K562 (cell line): ENCODE measurements at regions not wholly inside any gene's neighbourhood (a gene's known extent, or its start where the extent isn't known, plus 50 kb on each side); places are given as distances from the start of the nearest gene placed in this dataset.

ENCODE experiments used
- ATAC-seq: fragments of 200-7000 bp; cut with Tn5 transposase; 3 replicates; pipeline ENCODE4 v1.9.1; 2020; ENCODE audit warnings: moderate library complexity
- BruUV-seq: library from RNA; stranded (reverse); fragments of 400-500 nt; replicated peaks from 2 replicates; lab custom pipeline; 2021; lab: Mats Ljungman, UMichigan
- CTCF ChIA-PET: fragments of 300-600 bp; formaldehyde crosslinking; extraction: SDS; loops from one replicate; lab custom pipeline; 2021; ENCODE audit warnings: low intra/inter-chr PET ratio; lab: Yijun Ruan, JAX
- POLR2A ChIA-PET: fragments of 300-600, 350-650 bp; sonication (Branson Sonifier 250); formaldehyde crosslinking; extraction: SDS; loops from one replicate; lab custom pipeline; 2021; ENCODE audit warnings: antibody characterized with exemption, inconsistent platforms; lab: Yijun Ruan, JAX
- DNase-seq, 4 experiments: peaks; one replicate each; pipeline versions ENCODE4 v3.0.0 to v3.0.0-alpha.2; 2011 to 2018; ENCODE audit warnings: low spot score in 3 of 4, mixed read lengths in 3 of 4; ENCODE audit errors: extremely low read depth in 1 of 4
- FAIRE-seq: peaks from 2 replicates; lab custom pipeline; 2011; peaks lifted over from hg19 to GRCh38; lab: Jason Lieb, UNC
- H2AFZ ChIP-seq: 2 replicates; pipeline ENCODE4 v1.6.0; 2011; ENCODE audit warnings: low read depth, low read length, control low read depth, inconsistent platforms
- H3K27ac ChIP-seq: fragments of 200-600 bp; 3 replicates; pipeline ENCODE4 v1.8.0; 2011; ENCODE audit warnings: low read depth, mild to moderate bottlenecking, control low read depth, inconsistent platforms, low read length, moderate library complexity, mixed read lengths; ENCODE audit errors: extremely low read depth
- H3K27me3 ChIP-seq, 2 experiments: fragments of 300-600 bp in 1 of 2; 2 replicates in 1 of 2; 3 replicates in 1 of 2; pipeline versions ENCODE4 v1.6.0 to v1.8.0; 2011; ENCODE audit warnings: inconsistent platforms in 2 of 2, low read length in 2 of 2, mild to moderate bottlenecking in 1 of 2, mixed read lengths in 1 of 2, moderate library complexity in 1 of 2; ENCODE audit not compliant: control insufficient read depth in 2 of 2, insufficient read depth in 2 of 2
- H3K36me3 ChIP-seq: fragments of 300-600 bp; 3 replicates; pipeline ENCODE4 v1.8.0; 2011; ENCODE audit warnings: mild to moderate bottlenecking, low read length, inconsistent platforms; ENCODE audit not compliant: control insufficient read depth, insufficient read depth
- H3K4me1 ChIP-seq, 2 experiments: fragments of 200-600 bp in 1 of 2; replicated peaks in 1 of 2; 2 replicates in 1 of 2; 3 replicates in 1 of 2; pipeline versions ENCODE4 v1.5.1 to v1.8.0; 2011; ENCODE audit warnings: inconsistent platforms in 2 of 2, low read length in 2 of 2, mild to moderate bottlenecking in 1 of 2, mixed read lengths in 1 of 2, moderate library complexity in 1 of 2; ENCODE audit not compliant: control insufficient read depth in 2 of 2, insufficient read depth in 2 of 2
- H3K4me2 ChIP-seq: 2 replicates; pipeline ENCODE4 v1.6.1; 2011; ENCODE audit warnings: low read length, control low read depth, inconsistent platforms, mixed read lengths; ENCODE audit not compliant: insufficient read depth
- H3K4me3 ChIP-seq: fragments of 200-600 bp; sonication (generic), shearing (Covaris generic); 2 replicates; pipeline ENCODE4 v1.5.1; 2016; ENCODE audit warnings: control low read depth, inconsistent platforms
- H3K79me2 ChIP-seq: fragments of 200-600 bp; 3 replicates; pipeline ENCODE4 v1.8.0; 2011; ENCODE audit warnings: low read length, inconsistent platforms; ENCODE audit not compliant: control insufficient read depth, insufficient read depth
- H3K9ac ChIP-seq, 2 experiments: 2 replicates each; pipeline versions ENCODE4 v1.6.0 to v1.6.1; 2011; ENCODE audit warnings: low read depth in 2 of 2, low read length in 2 of 2, control low read depth in 1 of 2, inconsistent platforms in 1 of 2, mild to moderate bottlenecking in 1 of 2, mixed read lengths in 1 of 2; ENCODE audit not compliant: insufficient read depth in 1 of 2
- H3K9me1 ChIP-seq: one replicate; pipeline ENCODE4 v1.6.0; 2011; ENCODE audit warnings: inconsistent platforms, mild to moderate bottlenecking, low read length, moderate library complexity; ENCODE audit not compliant: control insufficient read depth, insufficient read depth
- H3K9me3 ChIP-seq: replicated peaks from 2 replicates; pipeline ENCODE4 v1.5.1; 2011; ENCODE audit warnings: low read depth, low read length, inconsistent platforms; ENCODE audit not compliant: control insufficient read depth, insufficient read depth
- H4K20me1 ChIP-seq: replicated peaks from 2 replicates; pipeline ENCODE4 v1.6.1; 2011; ENCODE audit warnings: low read length, inconsistent platforms, mixed read lengths; ENCODE audit not compliant: control insufficient read depth, insufficient read depth
- C11orf30 ChIP-seq: fragments of 450-650 bp; IDR thresholded peaks from 2 replicates; pipeline ENCODE4 v1.6.1; 2016; ENCODE audit warnings: low read depth, mild to moderate bottlenecking
- HDAC6 ChIP-seq: IDR thresholded peaks from 2 replicates; pipeline ENCODE4 v1.6.1; 2012; ENCODE audit warnings: low read depth, mild to moderate bottlenecking, control low read depth, inconsistent platforms, low read length, moderate library complexity
- HNRNPUL1 ChIP-seq: fragments of 200-400 bp; formaldehyde crosslinking; IDR thresholded peaks from 2 replicates; pipeline ENCODE4 v1.6.1; 2017; ENCODE audit warnings: low read length
- MAFK ChIP-seq: IDR thresholded peaks from 2 replicates; pipeline ENCODE4 v1.6.1; 2011; ENCODE audit warnings: low read length, improper control_type of control experiment
- MTA1 ChIP-seq: fragments of 450-650 bp; IDR thresholded peaks from 2 replicates; pipeline ENCODE4 v1.6.1; 2017; ENCODE audit warnings: borderline replicate concordance
- MYC ChIP-seq, 2 experiments: fragments of 250-450 bp in 1 of 2; sonication (Bioruptor Pico) in 1 of 2; IDR thresholded peaks; 2 replicates each; pipeline versions ENCODE4 v1.5.1 to v1.6.1; 2012 to 2021; ENCODE audit warnings: low read depth in 2 of 2, borderline replicate concordance in 1 of 2, improper control_type of control experiment in 1 of 2, low read length in 1 of 2, mild to moderate bottlenecking in 1 of 2, moderate library complexity in 1 of 2
- NCOA4 ChIP-seq: fragments of 450-650 bp; IDR thresholded peaks from 2 replicates; pipeline ENCODE4 v1.6.1; 2018; ENCODE audit warnings: mild to moderate bottlenecking; ENCODE audit not compliant: partially characterized antibody
- POLR2AphosphoS5 ChIP-seq: IDR thresholded peaks from 2 replicates; pipeline ENCODE4 v1.6.1; 2011; ENCODE audit warnings: mild to moderate bottlenecking, low read depth, low read length, moderate library complexity; ENCODE audit not compliant: control insufficient read depth, insufficient read depth
- SMARCB1 ChIP-seq: IDR thresholded peaks from 2 replicates; pipeline ENCODE4 v1.6.1; 2011; ENCODE audit warnings: improper control_type of control experiment, low read depth; ENCODE audit not compliant: insufficient read length
- TBL1XR1 ChIP-seq, 2 experiments: IDR thresholded peaks; 2 replicates each; pipeline ENCODE4 v1.6.1; 2012; ENCODE audit warnings: improper control_type of control experiment in 2 of 2, low read length in 2 of 2, mild to moderate bottlenecking in 1 of 2
- ZC3H11A ChIP-seq: IDR thresholded peaks from 2 replicates; pipeline ENCODE4 v1.6.1; 2012; ENCODE audit warnings: low read depth, low read length, improper control_type of control experiment
- ZKSCAN1 ChIP-seq: fragments of 150-350 bp; IDR thresholded peaks from 2 replicates; pipeline ENCODE4 v1.6.1; 2016; ENCODE audit warnings: low read depth, low read length
- ZKSCAN3 ChIP-seq: fragments of 250-450 bp; sonication (Bioruptor Pico); IDR thresholded peaks from 2 replicates; pipeline ENCODE4 v1.4.0; 2020
- ZNF165 ChIP-seq: fragments of 250-450 bp; sonication (Bioruptor Pico); IDR thresholded peaks from 2 replicates; pipeline ENCODE4 v1.4.0; 2020; ENCODE audit warnings: borderline replicate concordance
- ZNF253 ChIP-seq: fragments of 250-450 bp; sonication (Bioruptor Pico); conservative IDR thresholded peaks from 2 replicates; pipeline ENCODE4 v1.6.1; 2021; ENCODE audit warnings: mild to moderate bottlenecking
- ZNF518B ChIP-seq: fragments of 250-450 bp; sonication (Bioruptor Pico); IDR thresholded peaks from 2 replicates; pipeline ENCODE4 v1.5.0; 2021; ENCODE audit warnings: mild to moderate bottlenecking, moderate library complexity
- ZNF551 ChIP-seq: fragments of 250-450 bp; sonication (Bioruptor Pico); IDR thresholded peaks from 2 replicates; pipeline ENCODE4 v1.5.0; 2021; ENCODE audit warnings: mild to moderate bottlenecking, moderate library complexity
- ZNF644 ChIP-seq: fragments of 200-800 bp; sonication (Bioruptor generic); IDR thresholded peaks from 2 replicates; pipeline ENCODE4 v1.6.1; 2016; ENCODE audit warnings: low read depth, missing genetic modification characterization, missing compliant biosample characterization
- ZNF79 ChIP-seq: fragments of 250-450 bp; sonication (Bioruptor Pico); IDR thresholded peaks from 2 replicates; pipeline ENCODE4 v1.4.0; 2020; ENCODE audit warnings: low read depth, mild to moderate bottlenecking, moderate library complexity
- WGBS: fragments of 100-300 bp; shearing (Covaris generic); methylation state at CpG from one replicate; pipeline ENCODE4 v1.1.6; 2016; ENCODE audit warnings: low coverage, mixed read lengths; ENCODE audit not compliant: insufficient coverage; ENCODE audit errors: missing lambda C conversion rate; 5-methylcytosine and 5-hydroxymethylcytosine counted together
- in situ Hi-C: fragments of 300-500 bp; cut with MboI; formaldehyde crosslinking; loops from 4 replicates; pipeline ENCODE4 v1.15.0; 2018; ENCODE audit warnings: inconsistent platforms, mixed read lengths
- intact Hi-C: fragments of 100-400 bp; cut with micrococcal nuclease; formaldehyde crosslinking; loops from 2 replicates; pipeline ENCODE4 v1.14.2; 2022
- TF ChIP-seq, protein P1 (sequence below): fragments of 250-450 bp; sonication (Bioruptor Pico); IDR thresholded peaks from 2 replicates; pipeline ENCODE4 v1.4.0; 2020

GRCh38 chr2:200219309-200220113 is 87.0 kb upstream of the SPATS2L start:
- DNase-seq (no peak), ATAC-seq (no peak), FAIRE-seq (no peak)
- no peak overlapping the region for H3K4me3 ChIP-seq
- no TSS peak for BruUV-seq
- H4K20me1 ChIP-seq, result no peaks in the 10 kb centered on the region
- H3K9me3 ChIP-seq, result no peaks in the 10 kb centered on the region
- 13% methylated on average over 3 of the region's 3 CpGs for WGBS
- intact Hi-C loops, result no loop called here
- no peak overlapping the region for H3K9ac ChIP-seq
- H3K9me1 ChIP-seq, result no peaks in the 10 kb centered on the region
- H3K36me3 ChIP-seq, result no peaks in the 10 kb centered on the region
- CTCF ChIA-PET, result no interaction called here
- no peak overlapping the region for H3K4me2 ChIP-seq
- no peaks in the 10 kb centered on the region; a peak in 1 of 5 replicates for H3K27me3 ChIP-seq
- H3K4me1 ChIP-seq, result 0 out of 5 replicates have a peak, but pooled peaks cover 0 to 4% of the 10 kb centered on the region in 2 experiments
- H3K79me2 ChIP-seq, result no peaks in the 10 kb centered on the region
- in situ Hi-C loops, result no loop called here
- H2AFZ ChIP-seq, result no peak overlapping the region
- H3K27ac ChIP-seq, result no peak overlapping the region
- POLR2A ChIA-PET, result no interaction called here
- TF ChIP-seq HNRNPUL1 (no peak), ZC3H11A (no peak), ZNF518B (CRISPR knock-in tag) (no peak), ZNF644 (no peak), ZNF551 (CRISPR knock-in tag) (no peak), ZKSCAN3 (CRISPR knock-in tag) (no peak), MYC (IDR thresholded peaks at IDR 0.05; ENCODE audit: low read depth, low read length) (no peak), MYC (CRISPR knock-in tag; IDR thresholded peaks at IDR 0.05; ENCODE audit: borderline replicate concordance, low read depth) (no peak), ZNF165 (CRISPR knock-in tag) (no peak), SMARCB1 (no peak), MAFK (peak; percentile 84), NCOA4 (no peak), TBL1XR1 (IDR thresholded peaks at IDR 0.05; ENCODE audit: low read length in 2 of 2) (no peak), HDAC6 (no peak), POLR2AphosphoS5 (no peak), C11orf30 (peak; percentile 84), ZNF253 (CRISPR knock-in tag) (no peak), ZNF79 (CRISPR knock-in tag) (no peak), ZKSCAN1 (no peak), MTA1 (no peak)
- TF ChIP-seq, protein P1, sequence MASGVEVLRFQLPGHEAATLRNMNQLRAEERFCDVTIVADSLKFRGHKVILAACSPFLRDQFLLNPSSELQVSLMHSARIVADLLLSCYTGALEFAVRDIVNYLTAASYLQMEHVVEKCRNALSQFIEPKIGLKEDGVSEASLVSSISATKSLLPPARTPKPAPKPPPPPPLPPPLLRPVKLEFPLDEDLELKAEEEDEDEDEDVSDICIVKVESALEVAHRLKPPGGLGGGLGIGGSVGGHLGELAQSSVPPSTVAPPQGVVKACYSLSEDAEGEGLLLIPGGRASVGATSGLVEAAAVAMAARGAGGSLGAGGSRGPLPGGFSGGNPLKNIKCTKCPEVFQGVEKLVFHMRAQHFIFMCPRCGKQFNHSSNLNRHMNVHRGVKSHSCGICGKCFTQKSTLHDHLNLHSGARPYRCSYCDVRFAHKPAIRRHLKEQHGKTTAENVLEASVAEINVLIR (CRISPR knock-in tag), result no peak
